AG04450 (cell line): ENCODE measurements at regions not wholly inside any gene's neighbourhood (a gene's known extent, or its start where the extent isn't known, plus 50 kb on each side); places are given as distances from the start of the nearest gene placed in this dataset.

ENCODE experiments used
- CTCF ChIA-PET: fragments of 300-600, 350-600 bp; formaldehyde crosslinking; extraction: SDS; loops from one replicate; lab custom pipeline; 2022; ENCODE audit warnings: antibody characterized with exemption, inconsistent platforms; lab: Charles Lee
- POLR2A ChIA-PET: fragments of 350-600 bp; formaldehyde crosslinking; extraction: SDS; loops from one replicate; lab custom pipeline; 2021; ENCODE audit warnings: antibody characterized with exemption, inconsistent platforms; lab: Yijun Ruan, JAX
- DNase-seq: peaks from one replicate; pipeline ENCODE4 v3.0.0-alpha.2; 2011; ENCODE audit warnings: low read depth, low spot score
- H3K27ac ChIP-seq: one replicate; pipeline ENCODE4 v1.5.1; 2012; ENCODE audit warnings: low read depth, low read length, control low read depth
- H3K27me3 ChIP-seq: one replicate; pipeline ENCODE4 v1.6.0; 2012; ENCODE audit warnings: low read length; ENCODE audit not compliant: control insufficient read depth, insufficient read depth
- H3K4me3 ChIP-seq: 2 replicates; pipeline ENCODE4 v1.5.1; 2011; ENCODE audit warnings: mild to moderate bottlenecking, low read depth, low read length, control low read depth
- H3K9me3 ChIP-seq: 2 replicates; pipeline ENCODE4 v1.5.1; 2012; ENCODE audit warnings: low read length; ENCODE audit not compliant: control insufficient read depth, insufficient read depth
- CTCF ChIP-seq: IDR thresholded peaks from 2 replicates; pipeline ENCODE4 v1.5.1; 2011; ENCODE audit warnings: low read depth, low read length, control low read depth, inconsistent platforms

GRCh38 chr15:96038650-96039049 is 291.9 kb upstream of the NR2F2 start:
- H3K27me3 ChIP-seq = no peaks in the 10 kb centered on the region
- POLR2A ChIA-PET = no interaction called here
- CTCF ChIA-PET = interaction anchor here (1.1 kb wide), 1 partner anchor 25 kb away, joined by 3 read pairs; no protein-coding TSS in a partner anchor
- TF ChIP-seq CTCF = no peak
- no peak overlapping the region for H3K4me3 ChIP-seq
- no peaks in the 10 kb centered on the region for H3K9me3 ChIP-seq
- no peak overlapping the region for H3K27ac ChIP-seq
- DNase-seq = no peak

- POLR2A ChIA-PET = interaction anchor here (0.5 kb wide), 1 partner anchor 531 kb away, joined by 8 read pairs; no protein-coding TSS in a partner anchor
- H3K27me3 ChIP-seq = no peaks in the 10 kb centered on the region
- no peak overlapping the region for H3K27ac ChIP-seq
- no peaks in the 10 kb centered on the region for H3K9me3 ChIP-seq
- DNase-seq = no peak
- no peak overlapping the region for H3K4me3 ChIP-seq
- CTCF ChIA-PET = no interaction called here
- no peak for TF ChIP-seq CTCF
Observed at GRCh38 chr15:96041982-96042733, 288.3 kb upstream of the NR2F2 start.

GRCh38 chr15:96042734-96043224 is 287.7 kb upstream of the NR2F2 start:
- ChIA-PET CTCF (no interaction called here), POLR2A (no interaction called here)
- TF ChIP-seq CTCF = no peak
- Histone ChIP-seq H3K9me3 (no peaks in the 10 kb centered on the region), H3K27me3 (no peaks in the 10 kb centered on the region), H3K4me3 (no peak overlapping the region), H3K27ac (no peak overlapping the region)
- DNase-seq = no peak

- Histone ChIP-seq H3K27ac (no peak overlapping the region), H3K4me3 (no peak overlapping the region), H3K27me3 (no peaks in the 10 kb centered on the region), H3K9me3 (no peaks in the 10 kb centered on the region)
- ChIA-PET CTCF (interaction anchor here (0.6 kb wide), 1 partner anchor 98 kb away, joined by 3 read pairs; no protein-coding TSS in a partner anchor), POLR2A (no interaction called here)
- no peak for TF ChIP-seq CTCF
- DNase-seq = no peak
Observed at GRCh38 chr15:96043591-96044171, 286.8 kb upstream of the NR2F2 start.
